ENCODE measurements at regions not wholly inside any gene's neighbourhood (a gene's known extent, or its start where the extent isn't known, plus 50 kb on each side); places are given as distances from the start of the nearest gene placed in this dataset.

- TF ChIP-seq CTCF (IDR thresholded peaks at IDR 0.05 in 2 of 3, conservative IDR thresholded peaks at IDR 0.05 in 1 of 3; ENCODE audit: borderline replicate concordance in 1 of 3, insufficient read depth in 1 of 3, low read depth in 2 of 3, low read length in 2 of 3) (no peak), ZNF274 (IDR thresholded peaks at IDR 0.05; ENCODE audit: low read depth, low read length) (no peak), POLR2AphosphoS5 (IDR thresholded peaks at IDR 0.05; ENCODE audit: low read depth, low read length) (no peak), EGR1 (IDR thresholded peaks at IDR 0.05; ENCODE audit: low read depth) (no peak), SP1 (IDR thresholded peaks at IDR 0.05; ENCODE audit: low read depth) (no peak), POLR2A (IDR thresholded peaks at IDR 0.05; ENCODE audit: borderline replicate concordance, extremely low read depth, insufficient read depth, insufficient read length) (no peak), CBX3 (IDR thresholded peaks at IDR 0.05; ENCODE audit: low read depth) (no peak), YY1 (IDR thresholded peaks at IDR 0.05; ENCODE audit: extremely low read depth, insufficient replicate concordance, low read depth, low read length) (no peak), TCF7L2 (IDR thresholded peaks at IDR 0.05; ENCODE audit: borderline replicate concordance, extremely low read depth, insufficient read depth, insufficient read length) (no peak), MAX (IDR thresholded peaks at IDR 0.05) (no peak), ZFX (IDR thresholded peaks at IDR 0.05) (no peak), SRF (IDR thresholded peaks at IDR 0.05; ENCODE audit: low read depth) (no peak), CEBPB (IDR thresholded peaks at IDR 0.05; ENCODE audit: low read depth) (no peak), REST (IDR thresholded peaks at IDR 0.05; ENCODE audit: low read depth) (no peak)
These were observed 198.1 kb upstream of the ARHGAP20 start for GRCh38 chr11:110910384-110910783.
